ENCODE measurements at regions not wholly inside any gene's neighbourhood (a gene's known extent, or its start where the extent isn't known, plus 50 kb on each side); places are given as distances from the start of the nearest gene placed in this dataset.

DNA sequence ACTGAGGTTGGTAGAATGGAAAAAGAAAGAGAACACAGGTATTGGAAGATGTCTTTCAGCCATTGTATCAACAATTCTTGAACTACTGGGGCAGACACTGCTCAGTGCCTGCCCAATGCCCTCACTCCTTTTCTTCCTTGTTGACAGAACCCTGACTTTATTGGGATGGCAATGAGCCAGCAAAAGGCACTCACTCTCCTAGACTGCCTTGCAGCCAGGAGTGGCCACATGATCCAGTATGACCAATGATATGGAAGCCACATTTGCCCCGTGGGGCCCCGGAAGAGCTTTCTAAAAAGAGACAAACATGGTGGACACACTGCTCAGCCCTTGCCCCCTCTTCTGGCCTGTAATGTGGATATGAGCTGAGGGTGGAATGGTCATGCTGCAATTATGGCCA is 88.6 kb upstream of the ZNF716 start:
- Histone ChIP-seq H3K27me3 (replicated peaks in 1 of 7) (no peaks in the 10 kb centered on the region), H3K9me3 (peaks cover 0 to 96% (median 73%) of the 10 kb centered on the region in 8 donors), H3K36me3 (no peaks in the 10 kb centered on the region), H3K27ac (no peak overlapping the region), H3K4me1 (no peaks in the 10 kb centered on the region), H3K4me3 (no peak overlapping the region)
- intact Hi-C loops (cut with DNase I; ENCODE audit: low total_unique reads) = no loop called here
- DNase-seq = no peak
- no peak for TF ChIP-seq POLR2A (IDR thresholded peaks at IDR 0.05)
- TF ChIP-seq CTCF (IDR thresholded peaks at IDR 0.05 in 8 of 11, conservative IDR thresholded peaks at IDR 0.05 in 3 of 11) = no peak
- TF ChIP-seq POLR2AphosphoS5 (IDR thresholded peaks at IDR 0.05) = no peak
- WGBS, 5 donors = 86 to 100% (median 90%) methylated on average over 2 of the region's 2 CpGs

- no peak overlapping the region for H3K4me3 ChIP-seq
- H3K36me3 ChIP-seq = no peaks in the 10 kb centered on the region
- TF ChIP-seq POLR2A (IDR thresholded peaks at IDR 0.05) = no peak
- TF ChIP-seq POLR2AphosphoS5 (IDR thresholded peaks at IDR 0.05) = no peak
- TF ChIP-seq CTCF (IDR thresholded peaks at IDR 0.05 in 8 of 11, conservative IDR thresholded peaks at IDR 0.05 in 3 of 11) = no peak
- 58 to 82% (median 64%) methylated on average over 5 of the region's 5 CpGs for WGBS, 5 donors
- H3K4me1 ChIP-seq = no peaks in the 10 kb centered on the region
- H3K9me3 ChIP-seq = peaks cover 0 to 99% (median 82%) of the 10 kb centered on the region in 8 donors
- intact Hi-C loops (cut with DNase I; ENCODE audit: low total_unique reads) = no loop called here
- no peak for DNase-seq
- peak overlapping the region in 2 of 8 donors; percentile 4 to 33 for H3K27ac ChIP-seq
- H3K27me3 ChIP-seq (replicated peaks in 1 of 7) = no peaks in the 10 kb centered on the region
These were observed 87.1 kb upstream of the ZNF716 start for GRCh38 chr7:57362868-57363267.

GRCh38 chr7:57363321-57363720 is 86.7 kb upstream of the ZNF716 start:
- TF ChIP-seq CTCF (IDR thresholded peaks at IDR 0.05 in 8 of 11, conservative IDR thresholded peaks at IDR 0.05 in 3 of 11) = no peak
- TF ChIP-seq POLR2AphosphoS5 (IDR thresholded peaks at IDR 0.05) = no peak
- DNase-seq = no peak
- H3K36me3 ChIP-seq = no peaks in the 10 kb centered on the region
- H3K4me3 ChIP-seq = no peak overlapping the region
- H3K9me3 ChIP-seq = peaks cover 0 to 99% (median 84%) of the 10 kb centered on the region in 8 donors
- H3K4me1 ChIP-seq = no peaks in the 10 kb centered on the region
- intact Hi-C loops (cut with DNase I; ENCODE audit: low total_unique reads) = no loop called here
- H3K27ac ChIP-seq = peak overlapping the region in 1 of 8 donors; percentile 33
- no peaks in the 10 kb centered on the region for H3K27me3 ChIP-seq (replicated peaks in 1 of 7)
- WGBS, 5 donors = 71 to 77% (median 73%) methylated on average over 8 of the region's 8 CpGs

- TF ChIP-seq POLR2AphosphoS5 (IDR thresholded peaks at IDR 0.05) (no peak), CTCF (IDR thresholded peaks at IDR 0.05 in 8 of 11, conservative IDR thresholded peaks at IDR 0.05 in 3 of 11) (no peak)
- H3K36me3 ChIP-seq = no peaks in the 10 kb centered on the region
- intact Hi-C loops (cut with DNase I; ENCODE audit: low total_unique reads) = no loop called here
- H3K4me1 ChIP-seq = no peaks in the 10 kb centered on the region
- no peak for DNase-seq
- no peak overlapping the region for H3K4me3 ChIP-seq
- peaks cover 0 to 97% (median 83%) of the 10 kb centered on the region in 8 donors for H3K9me3 ChIP-seq
- WGBS, 5 donors = 73 to 84% (median 77%) methylated on average over 7 to 17 of the region's 17 CpGs
- no peaks in the 10 kb centered on the region for H3K27me3 ChIP-seq (replicated peaks in 1 of 7)
- H3K27ac ChIP-seq = no peak overlapping the region
These were observed 84.9 kb upstream of the ZNF716 start for GRCh38 chr7:57364933-57365710.
